ENCODE measurements at regions not wholly inside any gene's neighbourhood (a gene's known extent, or its start where the extent isn't known, plus 50 kb on each side); places are given as distances from the start of the nearest gene placed in this dataset.

- ATAC-seq, result no peak
- no peak overlapping the region for H3K4me2 ChIP-seq (ENCODE audit: insufficient read depth, low read length)
- H2AFZ ChIP-seq (ENCODE audit: low read depth, low read length), result no peak overlapping the region
- H3K27ac ChIP-seq (ENCODE audit: extremely low read depth, low read depth, low read length), result no peak overlapping the region
- intact Hi-C loops (cut with micrococcal nuclease) (no loop called here), in situ Hi-C loops (cut with MboI) (no loop called here)
- no peak for FAIRE-seq
- POLR2A ChIA-PET, result no interaction called here
- no peak overlapping the region for H3K9ac ChIP-seq (ENCODE audit: insufficient read depth in 1 of 2, low read depth in 2 of 2, low read length in 2 of 2)
- CTCF ChIA-PET (ENCODE audit: low intra/inter-chr PET ratio), result no interaction called here
- H3K36me3 ChIP-seq (ENCODE audit: control insufficient read depth, insufficient read depth, low read length), result no peaks in the 10 kb centered on the region
- no peaks in the 10 kb centered on the region for H3K4me1 ChIP-seq (replicated peaks in 1 of 2; ENCODE audit: control insufficient read depth in 2 of 2, insufficient read depth in 2 of 2, low read length in 2 of 2)
- no peak for DNase-seq (ENCODE audit: extremely low read depth in 1 of 4, low spot score in 3 of 4)
- H3K79me2 ChIP-seq (ENCODE audit: control insufficient read depth, insufficient read depth, low read length), result no peaks in the 10 kb centered on the region
- no peaks in the 10 kb centered on the region; the same call in 1 of the 2 replicates for H4K20me1 ChIP-seq (replicated peaks; ENCODE audit: control insufficient read depth, insufficient read depth, low read length)
- TF ChIP-seq E2F6 (IDR thresholded peaks at IDR 0.05; ENCODE audit: borderline replicate concordance in 1 of 2, extremely low read depth in 1 of 2, insufficient read depth in 1 of 2, insufficient read length in 1 of 2, low read depth in 1 of 2, low read length in 1 of 2, poor library complexity in 1 of 2, severe bottlenecking in 1 of 2) (no peak), NR4A1 (CRISPR knock-in tag; IDR thresholded peaks at IDR 0.05) (no peak), NR4A1 (tag; IDR thresholded peaks at IDR 0.05) (no peak), KDM4B (IDR thresholded peaks at IDR 0.05; ENCODE audit: borderline replicate concordance in 2 of 2, low read depth in 1 of 2) (no peak), DDX20 (tag; IDR thresholded peaks at IDR 0.05; ENCODE audit: low read depth) (no peak), MAX (CRISPR knock-in tag; IDR thresholded peaks at IDR 0.05) (no peak), ZNF197 (CRISPR knock-in tag; IDR thresholded peaks at IDR 0.05; ENCODE audit: low read depth) (no peak), GATA2 (CRISPR knock-in tag; IDR thresholded peaks at IDR 0.05) (no peak), ZNF445 (CRISPR knock-in tag; IDR thresholded peaks at IDR 0.05; ENCODE audit: low read depth) (no peak)
- TF ChIP-seq, protein P1, sequence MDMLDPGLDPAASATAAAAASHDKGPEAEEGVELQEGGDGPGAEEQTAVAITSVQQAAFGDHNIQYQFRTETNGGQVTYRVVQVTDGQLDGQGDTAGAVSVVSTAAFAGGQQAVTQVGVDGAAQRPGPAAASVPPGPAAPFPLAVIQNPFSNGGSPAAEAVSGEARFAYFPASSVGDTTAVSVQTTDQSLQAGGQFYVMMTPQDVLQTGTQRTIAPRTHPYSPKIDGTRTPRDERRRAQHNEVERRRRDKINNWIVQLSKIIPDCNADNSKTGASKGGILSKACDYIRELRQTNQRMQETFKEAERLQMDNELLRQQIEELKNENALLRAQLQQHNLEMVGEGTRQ (CRISPR knock-in tag; IDR thresholded peaks at IDR 0.05), result no peak
- TF ChIP-seq, protein P2, sequence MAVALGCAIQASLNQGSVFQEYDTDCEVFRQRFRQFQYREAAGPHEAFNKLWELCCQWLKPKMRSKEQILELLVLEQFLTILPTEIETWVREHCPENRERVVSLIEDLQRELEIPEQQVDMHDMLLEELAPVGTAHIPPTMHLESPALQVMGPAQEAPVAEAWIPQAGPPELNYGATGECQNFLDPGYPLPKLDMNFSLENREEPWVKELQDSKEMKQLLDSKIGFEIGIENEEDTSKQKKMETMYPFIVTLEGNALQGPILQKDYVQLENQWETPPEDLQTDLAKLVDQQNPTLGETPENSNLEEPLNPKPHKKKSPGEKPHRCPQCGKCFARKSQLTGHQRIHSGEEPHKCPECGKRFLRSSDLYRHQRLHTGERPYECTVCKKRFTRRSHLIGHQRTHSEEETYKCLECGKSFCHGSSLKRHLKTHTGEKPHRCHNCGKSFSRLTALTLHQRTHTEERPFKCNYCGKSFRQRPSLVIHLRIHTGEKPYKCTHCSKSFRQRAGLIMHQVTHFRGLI (CRISPR knock-in tag; IDR thresholded peaks at IDR 0.05), result no peak
- TF ChIP-seq, protein P3, sequence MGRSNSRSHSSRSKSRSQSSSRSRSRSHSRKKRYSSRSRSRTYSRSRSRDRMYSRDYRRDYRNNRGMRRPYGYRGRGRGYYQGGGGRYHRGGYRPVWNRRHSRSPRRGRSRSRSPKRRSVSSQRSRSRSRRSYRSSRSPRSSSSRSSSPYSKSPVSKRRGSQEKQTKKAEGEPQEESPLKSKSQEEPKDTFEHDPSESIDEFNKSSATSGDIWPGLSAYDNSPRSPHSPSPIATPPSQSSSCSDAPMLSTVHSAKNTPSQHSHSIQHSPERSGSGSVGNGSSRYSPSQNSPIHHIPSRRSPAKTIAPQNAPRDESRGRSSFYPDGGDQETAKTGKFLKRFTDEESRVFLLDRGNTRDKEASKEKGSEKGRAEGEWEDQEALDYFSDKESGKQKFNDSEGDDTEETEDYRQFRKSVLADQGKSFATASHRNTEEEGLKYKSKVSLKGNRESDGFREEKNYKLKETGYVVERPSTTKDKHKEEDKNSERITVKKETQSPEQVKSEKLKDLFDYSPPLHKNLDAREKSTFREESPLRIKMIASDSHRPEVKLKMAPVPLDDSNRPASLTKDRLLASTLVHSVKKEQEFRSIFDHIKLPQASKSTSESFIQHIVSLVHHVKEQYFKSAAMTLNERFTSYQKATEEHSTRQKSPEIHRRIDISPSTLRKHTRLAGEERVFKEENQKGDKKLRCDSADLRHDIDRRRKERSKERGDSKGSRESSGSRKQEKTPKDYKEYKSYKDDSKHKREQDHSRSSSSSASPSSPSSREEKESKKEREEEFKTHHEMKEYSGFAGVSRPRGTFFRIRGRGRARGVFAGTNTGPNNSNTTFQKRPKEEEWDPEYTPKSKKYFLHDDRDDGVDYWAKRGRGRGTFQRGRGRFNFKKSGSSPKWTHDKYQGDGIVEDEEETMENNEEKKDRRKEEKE (IDR thresholded peaks at IDR 0.05; ENCODE audit: borderline replicate concordance in 1 of 2, control insufficient read depth in 1 of 2, low read depth in 2 of 2, low read length in 1 of 2), result no peak
- peaks cover 0 to 19% of the 10 kb centered on the region in 2 experiments; a peak in 2 of 5 replicates for H3K27me3 ChIP-seq (ENCODE audit: control insufficient read depth in 2 of 2, insufficient read depth in 2 of 2, low read length in 2 of 2)
- 0% methylated on average over 5 of the region's 7 CpGs for WGBS (ENCODE audit: insufficient coverage, low coverage, missing lambda C conversion rate)
- H3K9me3 ChIP-seq (replicated peaks; ENCODE audit: control insufficient read depth, insufficient read depth, low read depth, low read length), result no peaks in the 10 kb centered on the region
- H3K4me3 ChIP-seq, result no peak overlapping the region
- H3K9me1 ChIP-seq (ENCODE audit: control insufficient read depth, insufficient read depth, low read length), result no peaks in the 10 kb centered on the region
- BruUV-seq (replicated peaks), result no TSS peak
These were observed 123.3 kb downstream of the ACKR3 start for GRCh38 chr2:236692937-236693336.

Measured in K562 (cell line).